PC-3 (cell line): ENCODE measurements at regions not wholly inside any gene's neighbourhood (a gene's known extent, or its start where the extent isn't known, plus 50 kb on each side); places are given as distances from the start of the nearest gene placed in this dataset.

Experiments
- ATAC-seq: fragments of 200-7000 bp; cut with Tn5 transposase; 2 replicates; pipeline ENCODE4 v1.9.1; 2020; ENCODE audit warnings: mild to moderate bottlenecking, moderate library complexity
- BruUV-seq: library from RNA; stranded (reverse); fragments of 400-500 nt; replicated peaks from 2 replicates; lab custom pipeline; 2021; lab: Mats Ljungman, UMichigan
- CTCF ChIA-PET: fragments of 300-600 bp; sonication (Branson Sonifier 250); formaldehyde crosslinking; loops from one replicate; lab custom pipeline; 2022; ENCODE audit warnings: antibody characterized with exemption; lab: Charles Lee
- POLR2A ChIA-PET: fragments of 300-600 bp; sonication (Branson Sonifier 250); formaldehyde crosslinking; loops from one replicate; lab custom pipeline; 2022; ENCODE audit warnings: antibody characterized with exemption; ENCODE audit not compliant: unreplicated experiment; lab: Charles Lee
- DNase-seq: peaks from one replicate; pipeline ENCODE4 v3.0.0-alpha.2; 2015
- H2AFZ ChIP-seq: fragments of 300-600 bp; sonication (generic); 2 replicates; pipeline ENCODE4 v1.6.0; 2016; ENCODE audit warnings: antibody characterized with exemption, low read length
- H3F3A ChIP-seq: fragments of 300-600 bp; sonication (generic); one replicate; pipeline ENCODE4 v1.6.0; 2017; ENCODE audit warnings: antibody characterized with exemption, low read length, control low read depth, mild to moderate bottlenecking; ENCODE audit not compliant: unreplicated experiment
- H3K27ac ChIP-seq: fragments of 300-600 bp; sonication (generic); 2 replicates; pipeline ENCODE4 v1.5.1; 2016; ENCODE audit warnings: mild to moderate bottlenecking, low read length
- H3K27me3 ChIP-seq: fragments of 300-600 bp; sonication (generic); 2 replicates; pipeline ENCODE4 v1.6.1; 2016; ENCODE audit warnings: low read length, mixed read lengths
- H3K36me3 ChIP-seq: fragments of 300-600 bp; sonication (generic); 2 replicates; pipeline ENCODE4 v1.6.1; 2016; ENCODE audit warnings: low read depth, mixed run types, low read length, mixed read lengths
- H3K4me1 ChIP-seq: fragments of 300-600 bp; sonication (generic); 2 replicates; pipeline ENCODE4 v1.5.1; 2016; ENCODE audit warnings: low read length; ENCODE audit not compliant: insufficient read depth
- H3K4me2 ChIP-seq: fragments of 300-600 bp; sonication (generic); 2 replicates; pipeline ENCODE4 v1.6.0; 2016; ENCODE audit warnings: low read length
- H3K4me3 ChIP-seq: fragments of 300-600 bp; sonication (generic); 2 replicates; pipeline ENCODE4 v1.5.1; 2016; ENCODE audit warnings: mild to moderate bottlenecking, low read length, mixed read lengths
- H3K79me2 ChIP-seq: fragments of 300-600 bp; sonication (generic); 2 replicates; pipeline ENCODE4 v1.6.1; 2017; ENCODE audit warnings: low read length, mixed read lengths
- H3K9ac ChIP-seq: fragments of 300-600 bp; sonication (generic); 2 replicates; pipeline ENCODE4 v1.6.0; 2016; ENCODE audit warnings: mild to moderate bottlenecking, low read length
- H3K9me2 ChIP-seq: fragments of 300-600 bp; sonication (generic); replicated peaks from 2 replicates; pipeline ENCODE4 v1.6.1; 2016; ENCODE audit warnings: mixed run types, low read length, mixed read lengths
- H3K9me3 ChIP-seq: fragments of 300-600 bp; sonication (generic); 2 replicates; pipeline ENCODE4 v1.6.1; 2016; ENCODE audit warnings: low read length, mixed read lengths
- H4K20me1 ChIP-seq: fragments of 300-600 bp; sonication (generic); 2 replicates; pipeline ENCODE4 v1.6.1; 2016; ENCODE audit warnings: low read length, mixed read lengths
- CTCF ChIP-seq: fragments of 300-600 bp; sonication (generic); conservative IDR thresholded peaks from 2 replicates; pipeline ENCODE4 v1.5.1; 2017; ENCODE audit warnings: antibody characterized with exemption, low read depth, mild to moderate bottlenecking, low read length
- EZH2 ChIP-seq: fragments of 300-600 bp; sonication (generic); IDR thresholded peaks from one replicate; pipeline ENCODE4 v1.6.1; 2017; ENCODE audit warnings: antibody characterized with exemption, mild to moderate bottlenecking, low read length; ENCODE audit not compliant: unreplicated experiment
- EZH2phosphoT487 ChIP-seq: fragments of 300-600 bp; sonication (generic); IDR thresholded peaks from 2 replicates; pipeline ENCODE4 v1.6.1; 2018; ENCODE audit warnings: mild to moderate bottlenecking, antibody characterized with exemption, low read length, borderline replicate concordance
- intact Hi-C: fragments of 100-400 bp; cut with micrococcal nuclease; formaldehyde crosslinking; loops from 2 replicates; pipeline ENCODE4 v1.9.0; 2023

- Histone ChIP-seq H3K9me2 (no peaks in the 10 kb centered on the region), H3K4me1 (no peaks in the 10 kb centered on the region), H3K27me3 (peaks cover 33% of the 10 kb centered on the region), H3K9ac (no peak overlapping the region), H3K27ac (no peak overlapping the region), H3K9me3 (no peaks in the 10 kb centered on the region), H4K20me1 (no peaks in the 10 kb centered on the region), H2AFZ (no peak overlapping the region), H3K36me3 (no peaks in the 10 kb centered on the region), H3F3A (no peaks in the 10 kb centered on the region), H3K4me3 (no peak overlapping the region), H3K79me2 (no peaks in the 10 kb centered on the region), H3K4me2 (no peak overlapping the region)
- TF ChIP-seq EZH2phosphoT487: no peak
- ChIA-PET CTCF (no interaction called here), POLR2A (no interaction called here)
- ATAC-seq: no peak
- DNase-seq: no peak
- intact Hi-C loops: no loop called here
- BruUV-seq: no TSS peak
These were observed 463.1 kb downstream of the MATN1 start for GRCh38 chr1:30260318-30260717.

GRCh38 chr1:30259631-30260030 lies 463.8 kb downstream of the MATN1 start:
- CTCF ChIA-PET: no interaction called here
- BruUV-seq: no TSS peak

GRCh38 chr1:30258876-30259275 lies 464.5 kb downstream of the MATN1 start:
- ChIA-PET CTCF (no interaction called here), POLR2A (no interaction called here)
- no peak overlapping the region for H2AFZ ChIP-seq
- no peak overlapping the region for H3K9ac ChIP-seq
- no peaks in the 10 kb centered on the region for H3K9me2 ChIP-seq
- H3K36me3 ChIP-seq: no peaks in the 10 kb centered on the region
- H3K4me1 ChIP-seq: no peaks in the 10 kb centered on the region
- no peak overlapping the region for H3K4me2 ChIP-seq
- DNase-seq (no peak), ATAC-seq (no peak)
- BruUV-seq: no TSS peak
- peaks cover 48% of the 10 kb centered on the region for H3K27me3 ChIP-seq
- no peaks in the 10 kb centered on the region for H3K9me3 ChIP-seq
- H3K4me3 ChIP-seq: no peak overlapping the region
- H3K27ac ChIP-seq: no peak overlapping the region
- intact Hi-C loops: no loop called here
- no peaks in the 10 kb centered on the region for H3K79me2 ChIP-seq
- H4K20me1 ChIP-seq: no peaks in the 10 kb centered on the region
- no peak for TF ChIP-seq EZH2
- no peak for TF ChIP-seq CTCF
- TF ChIP-seq EZH2phosphoT487: no peak
- H3F3A ChIP-seq: no peaks in the 10 kb centered on the region

More at GRCh38 chr1:30259631-30260030, 463.8 kb downstream of the MATN1 start:
- H3F3A ChIP-seq: no peaks in the 10 kb centered on the region
- peaks cover 40% of the 10 kb centered on the region for H3K27me3 ChIP-seq
- H2AFZ ChIP-seq: no peak overlapping the region
- no peaks in the 10 kb centered on the region for H3K9me3 ChIP-seq
- no peaks in the 10 kb centered on the region for H3K9me2 ChIP-seq
- no peaks in the 10 kb centered on the region for H3K79me2 ChIP-seq
- no peaks in the 10 kb centered on the region for H3K36me3 ChIP-seq
- H3K9ac ChIP-seq: no peak overlapping the region
- no peak overlapping the region for H3K27ac ChIP-seq
- no peak overlapping the region for H3K4me2 ChIP-seq
- H4K20me1 ChIP-seq: no peaks in the 10 kb centered on the region
- H3K4me3 ChIP-seq: no peak overlapping the region
- POLR2A ChIA-PET: no interaction called here
- TF ChIP-seq EZH2 (no peak), CTCF (no peak), EZH2phosphoT487 (no peak)
- DNase-seq (no peak), ATAC-seq (no peak)
- intact Hi-C loops: no loop called here
- H3K4me1 ChIP-seq: no peaks in the 10 kb centered on the region
